GM12878 (cell line): ENCODE measurements at regions not wholly inside any gene's neighbourhood (a gene's known extent, or its start where the extent isn't known, plus 50 kb on each side); places are given as distances from the start of the nearest gene placed in this dataset.

Experiments
- ATAC-seq: fragments of 200-7000 bp; cut with Tn5 transposase; 3 replicates; pipeline ENCODE4 v1.9.1; 2020; ENCODE audit warnings: mild to moderate bottlenecking, moderate library complexity
- BruUV-seq: library from RNA; stranded (reverse); fragments of 400-500 nt; replicated peaks from 2 replicates; lab custom pipeline; 2021; lab: Mats Ljungman, UMichigan
- CTCF ChIA-PET: fragments of 300-600 bp; sonication (Branson Sonifier 250); formaldehyde crosslinking; extraction: SDS; loops from one replicate; lab custom pipeline; 2021; ENCODE audit warnings: inconsistent platforms; lab: Yijun Ruan, JAX
- POLR2A ChIA-PET: fragments of 350-600 bp; formaldehyde crosslinking; extraction: SDS; loops from one replicate; lab custom pipeline; 2021; ENCODE audit warnings: inconsistent platforms; lab: Charles Lee
- RAD21 ChIA-PET: fragments of 300-600 bp; sonication (Branson Sonifier 250); formaldehyde crosslinking; loops from one replicate; lab custom pipeline; 2023; ENCODE audit warnings: antibody characterized with exemption; ENCODE audit not compliant: unreplicated experiment; lab: Charles Lee
- SMC1A ChIA-PET: fragments of 300-600 bp; sonication (Branson Sonifier 250); formaldehyde crosslinking; loops from one replicate; lab custom pipeline; 2023; ENCODE audit not compliant: unreplicated experiment, uncharacterized antibody; lab: Charles Lee
- DNase-seq: peaks from one replicate; pipeline ENCODE4 v3.0.0-alpha.2; 2011; ENCODE audit warnings: low read depth, low spot score
- FAIRE-seq: peaks from 3 replicates; lab custom pipeline; 2011; peaks lifted over from hg19 to GRCh38; lab: Jason Lieb, UNC
- H2AFZ ChIP-seq: 2 replicates; pipeline ENCODE4 v1.6.0; 2011; ENCODE audit warnings: low read depth, low read length, control low read depth; ENCODE audit not compliant: control insufficient read depth
- H3K27ac ChIP-seq: 2 replicates; pipeline ENCODE4 v1.5.1; 2011; ENCODE audit warnings: control low read depth; ENCODE audit not compliant: control insufficient read depth, insufficient read depth
- H3K27me3 ChIP-seq, 2 experiments: replicated peaks in 1 of 2; 2 replicates each; pipeline versions ENCODE4 v1.6.0 to v1.6.1; 2011; ENCODE audit warnings: low read length in 1 of 2; ENCODE audit not compliant: control insufficient read depth in 2 of 2, insufficient read depth in 2 of 2
- H3K36me3 ChIP-seq, 2 experiments: 2 replicates each; pipeline ENCODE4 v1.5.1; 2011; ENCODE audit warnings: low read length in 1 of 2; ENCODE audit not compliant: control insufficient read depth in 2 of 2, insufficient read depth in 2 of 2
- H3K4me1 ChIP-seq: 2 replicates; pipeline ENCODE4 v1.6.1; 2011; ENCODE audit warnings: mild to moderate bottlenecking, low read length, moderate library complexity, mixed read lengths; ENCODE audit not compliant: control insufficient read depth, insufficient read depth
- H3K4me2 ChIP-seq: 2 replicates; pipeline ENCODE4 v1.6.0; 2011; ENCODE audit warnings: control low read depth; ENCODE audit not compliant: control insufficient read depth, insufficient read depth
- H3K4me3 ChIP-seq: fragments of 200-600 bp; sonication (generic); 2 replicates; pipeline ENCODE4 v1.5.1; 2016
- H3K79me2 ChIP-seq: 2 replicates; pipeline ENCODE4 v1.6.0; 2011; ENCODE audit warnings: low read length; ENCODE audit not compliant: control insufficient read depth, insufficient read depth
- H3K9ac ChIP-seq: 2 replicates; pipeline ENCODE4 v1.8.0; 2011; ENCODE audit warnings: low read length, control low read depth, mixed read lengths; ENCODE audit not compliant: control insufficient read depth, insufficient read depth
- H3K9me3 ChIP-seq: replicated peaks from 3 replicates; pipeline ENCODE4 v1.5.1; 2011; ENCODE audit warnings: mild to moderate bottlenecking, low read length; ENCODE audit not compliant: control insufficient read depth, insufficient read depth
- H4K20me1 ChIP-seq: 2 replicates; pipeline ENCODE4 v1.6.0; 2011; ENCODE audit not compliant: control insufficient read depth, insufficient read depth
- BRCA1 ChIP-seq: IDR thresholded peaks from 2 replicates; pipeline ENCODE4 v1.6.1; 2011; ENCODE audit warnings: low read depth, low read length, improper control_type of control experiment
- POLR2AphosphoS2 ChIP-seq: IDR thresholded peaks from 2 replicates; pipeline ENCODE4 v1.6.1; 2011; ENCODE audit warnings: low read depth, mild to moderate bottlenecking, low read length, improper control_type of control experiment, moderate library complexity
- WGBS: methylation state at CpG from one replicate; pipeline ENCODE4 v1.1.6; 2016; ENCODE audit warnings: low lambda C conversion rate; ENCODE audit not compliant: insufficient replicate concordance, insufficient coverage; ENCODE audit errors: missing lambda C conversion rate; 5-methylcytosine and 5-hydroxymethylcytosine counted together
- in situ Hi-C: fragments of 300-500 bp; cut with MboI; formaldehyde crosslinking; loops from 9 replicates; pipeline ENCODE4 v1.14.3; 2018; ENCODE audit warnings: mixed read lengths
- intact Hi-C: fragments of 100-400 bp; cut with micrococcal nuclease; formaldehyde crosslinking; loops from one replicate; pipeline ENCODE4 v1.14.2; 2022; ENCODE audit not compliant: unreplicated experiment

DNA sequence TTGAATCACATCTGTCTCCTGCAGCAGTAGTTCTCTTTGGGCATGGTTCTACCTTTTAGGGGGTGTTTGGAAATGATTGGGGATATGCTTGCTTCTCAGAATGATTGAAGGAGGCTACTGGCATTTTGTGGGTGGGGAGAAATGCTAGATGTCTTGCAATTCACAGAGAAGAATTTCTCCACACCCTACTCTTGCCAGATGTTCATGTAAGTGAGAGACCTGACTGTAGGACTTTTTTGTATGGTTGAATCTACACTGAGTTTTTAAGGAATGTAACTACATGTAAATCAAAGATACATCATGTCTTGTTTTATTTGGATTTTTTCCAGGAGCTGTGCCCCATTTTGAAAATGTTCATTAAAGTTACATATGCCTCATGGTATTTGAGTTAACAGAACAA is 311.9 kb downstream of the PRDM2 start:
- Histone ChIP-seq H3K36me3 (no peaks in the 10 kb centered on the region), H3K9me3 (no peaks in the 10 kb centered on the region), H4K20me1 (no peaks in the 10 kb centered on the region), H3K9ac (no peak overlapping the region), H3K79me2 (no peaks in the 10 kb centered on the region), H3K4me1 (no peaks in the 10 kb centered on the region), H2AFZ (no peak overlapping the region), H3K4me2 (no peak overlapping the region), H3K27ac (no peak overlapping the region), H3K4me3 (no peak overlapping the region), H3K27me3 (no peaks in the 10 kb centered on the region)
- ChIA-PET POLR2A (no interaction called here), SMC1A (no interaction called here), RAD21 (no interaction called here), CTCF (no interaction called here)
- in situ Hi-C loops, result no loop called here
- DNase-seq, result no peak
- no peak for FAIRE-seq
- no peak for ATAC-seq
- intact Hi-C loops, result no loop called here
- BruUV-seq, result no TSS peak
- TF ChIP-seq BRCA1, result no peak

- Histone ChIP-seq H2AFZ (no peak overlapping the region), H3K4me3 (no peak overlapping the region), H3K27me3 (no peaks in the 10 kb centered on the region), H3K9me3 (no peaks in the 10 kb centered on the region), H4K20me1 (no peaks in the 10 kb centered on the region), H3K4me1 (no peaks in the 10 kb centered on the region), H3K36me3 (no peaks in the 10 kb centered on the region), H3K79me2 (no peaks in the 10 kb centered on the region), H3K9ac (no peak overlapping the region), H3K27ac (no peak overlapping the region), H3K4me2 (no peak overlapping the region)
- intact Hi-C loops (no loop called here), in situ Hi-C loops (no loop called here)
- SMC1A ChIA-PET, result no interaction called here
- POLR2A ChIA-PET, result no interaction called here
- CTCF ChIA-PET, result no interaction called here
- no TSS peak for BruUV-seq
- no peak for ATAC-seq
- RAD21 ChIA-PET, result no interaction called here
- WGBS, result 4% methylated on average over 3 of the region's 3 CpGs
- DNase-seq, result no peak
- FAIRE-seq, result no peak
- TF ChIP-seq POLR2AphosphoS2, result no peak
These were observed 314.9 kb downstream of the PRDM2 start for GRCh38 chr1:14014929-14015328.
